GM12878 (cell line): ENCODE measurements at regions not wholly inside any gene's neighbourhood (a gene's known extent, or its start where the extent isn't known, plus 50 kb on each side); places are given as distances from the start of the nearest gene placed in this dataset.
A peak's percentile ranks its signal among the peaks of the same experiment; 100 is the strongest.

Experiments
- ATAC-seq: fragments of 200-7000 bp; cut with Tn5 transposase; 3 replicates; pipeline ENCODE4 v1.9.1; 2020; ENCODE audit warnings: mild to moderate bottlenecking, moderate library complexity
- BruUV-seq: library from RNA; stranded (reverse); fragments of 400-500 nt; replicated peaks from 2 replicates; lab custom pipeline; 2021; lab: Mats Ljungman, UMichigan
- CTCF ChIA-PET: fragments of 300-600 bp; sonication (Branson Sonifier 250); formaldehyde crosslinking; extraction: SDS; loops from one replicate; lab custom pipeline; 2021; ENCODE audit warnings: inconsistent platforms; lab: Yijun Ruan, JAX
- POLR2A ChIA-PET: fragments of 350-600 bp; formaldehyde crosslinking; extraction: SDS; loops from one replicate; lab custom pipeline; 2021; ENCODE audit warnings: inconsistent platforms; lab: Charles Lee
- RAD21 ChIA-PET: fragments of 300-600 bp; sonication (Branson Sonifier 250); formaldehyde crosslinking; loops from one replicate; lab custom pipeline; 2023; ENCODE audit warnings: antibody characterized with exemption; ENCODE audit not compliant: unreplicated experiment; lab: Charles Lee
- SMC1A ChIA-PET: fragments of 300-600 bp; sonication (Branson Sonifier 250); formaldehyde crosslinking; loops from one replicate; lab custom pipeline; 2023; ENCODE audit not compliant: unreplicated experiment, uncharacterized antibody; lab: Charles Lee
- DNase-seq: peaks from one replicate; pipeline ENCODE4 v3.0.0-alpha.2; 2011; ENCODE audit warnings: low read depth, low spot score
- FAIRE-seq: peaks from 3 replicates; lab custom pipeline; 2011; peaks lifted over from hg19 to GRCh38; lab: Jason Lieb, UNC
- H2AFZ ChIP-seq: 2 replicates; pipeline ENCODE4 v1.6.0; 2011; ENCODE audit warnings: low read depth, low read length, control low read depth; ENCODE audit not compliant: control insufficient read depth
- H3K27ac ChIP-seq: 2 replicates; pipeline ENCODE4 v1.5.1; 2011; ENCODE audit warnings: control low read depth; ENCODE audit not compliant: control insufficient read depth, insufficient read depth
- H3K27me3 ChIP-seq, 2 experiments: replicated peaks in 1 of 2; 2 replicates each; pipeline versions ENCODE4 v1.6.0 to v1.6.1; 2011; ENCODE audit warnings: low read length in 1 of 2; ENCODE audit not compliant: control insufficient read depth in 2 of 2, insufficient read depth in 2 of 2
- H3K36me3 ChIP-seq, 2 experiments: 2 replicates each; pipeline ENCODE4 v1.5.1; 2011; ENCODE audit warnings: low read length in 1 of 2; ENCODE audit not compliant: control insufficient read depth in 2 of 2, insufficient read depth in 2 of 2
- H3K4me1 ChIP-seq: 2 replicates; pipeline ENCODE4 v1.6.1; 2011; ENCODE audit warnings: mild to moderate bottlenecking, low read length, moderate library complexity, mixed read lengths; ENCODE audit not compliant: control insufficient read depth, insufficient read depth
- H3K4me2 ChIP-seq: 2 replicates; pipeline ENCODE4 v1.6.0; 2011; ENCODE audit warnings: control low read depth; ENCODE audit not compliant: control insufficient read depth, insufficient read depth
- H3K4me3 ChIP-seq: fragments of 200-600 bp; sonication (generic); 2 replicates; pipeline ENCODE4 v1.5.1; 2016
- H3K79me2 ChIP-seq: 2 replicates; pipeline ENCODE4 v1.6.0; 2011; ENCODE audit warnings: low read length; ENCODE audit not compliant: control insufficient read depth, insufficient read depth
- H3K9ac ChIP-seq: 2 replicates; pipeline ENCODE4 v1.8.0; 2011; ENCODE audit warnings: low read length, control low read depth, mixed read lengths; ENCODE audit not compliant: control insufficient read depth, insufficient read depth
- H3K9me3 ChIP-seq: replicated peaks from 3 replicates; pipeline ENCODE4 v1.5.1; 2011; ENCODE audit warnings: mild to moderate bottlenecking, low read length; ENCODE audit not compliant: control insufficient read depth, insufficient read depth
- H4K20me1 ChIP-seq: 2 replicates; pipeline ENCODE4 v1.6.0; 2011; ENCODE audit not compliant: control insufficient read depth, insufficient read depth
- BCLAF1 ChIP-seq: fragments of 450-650 bp; IDR thresholded peaks from 2 replicates; pipeline ENCODE4 v1.6.1; 2017; ENCODE audit warnings: antibody characterized with exemption, mild to moderate bottlenecking, moderate library complexity
- MEF2B ChIP-seq: fragments of 450-650 bp; IDR thresholded peaks from 2 replicates; pipeline ENCODE4 v1.6.1; 2018; ENCODE audit warnings: mild to moderate bottlenecking, moderate library complexity; ENCODE audit not compliant: partially characterized antibody, poor library complexity, severe bottlenecking
- NR2F1 ChIP-seq: fragments of 450-650 bp; conservative IDR thresholded peaks from 2 replicates; pipeline ENCODE4 v1.6.1; 2017; ENCODE audit warnings: mild to moderate bottlenecking
- ZNF384 ChIP-seq: IDR thresholded peaks from 2 replicates; pipeline ENCODE4 v1.6.1; 2012; ENCODE audit warnings: low read depth, mild to moderate bottlenecking, low read length, improper control_type of control experiment, borderline replicate concordance
- ZNF622 ChIP-seq: fragments of 450-650 bp; IDR thresholded peaks from 2 replicates; pipeline ENCODE4 v1.6.1; 2017; ENCODE audit warnings: mild to moderate bottlenecking, inconsistent platforms
- WGBS: methylation state at CpG from one replicate; pipeline ENCODE4 v1.1.6; 2016; ENCODE audit warnings: low lambda C conversion rate; ENCODE audit not compliant: insufficient replicate concordance, insufficient coverage; ENCODE audit errors: missing lambda C conversion rate; 5-methylcytosine and 5-hydroxymethylcytosine counted together
- in situ Hi-C: fragments of 300-500 bp; cut with MboI; formaldehyde crosslinking; loops from 9 replicates; pipeline ENCODE4 v1.14.3; 2018; ENCODE audit warnings: mixed read lengths
- intact Hi-C: fragments of 100-400 bp; cut with micrococcal nuclease; formaldehyde crosslinking; loops from one replicate; pipeline ENCODE4 v1.14.2; 2022; ENCODE audit not compliant: unreplicated experiment

DNA sequence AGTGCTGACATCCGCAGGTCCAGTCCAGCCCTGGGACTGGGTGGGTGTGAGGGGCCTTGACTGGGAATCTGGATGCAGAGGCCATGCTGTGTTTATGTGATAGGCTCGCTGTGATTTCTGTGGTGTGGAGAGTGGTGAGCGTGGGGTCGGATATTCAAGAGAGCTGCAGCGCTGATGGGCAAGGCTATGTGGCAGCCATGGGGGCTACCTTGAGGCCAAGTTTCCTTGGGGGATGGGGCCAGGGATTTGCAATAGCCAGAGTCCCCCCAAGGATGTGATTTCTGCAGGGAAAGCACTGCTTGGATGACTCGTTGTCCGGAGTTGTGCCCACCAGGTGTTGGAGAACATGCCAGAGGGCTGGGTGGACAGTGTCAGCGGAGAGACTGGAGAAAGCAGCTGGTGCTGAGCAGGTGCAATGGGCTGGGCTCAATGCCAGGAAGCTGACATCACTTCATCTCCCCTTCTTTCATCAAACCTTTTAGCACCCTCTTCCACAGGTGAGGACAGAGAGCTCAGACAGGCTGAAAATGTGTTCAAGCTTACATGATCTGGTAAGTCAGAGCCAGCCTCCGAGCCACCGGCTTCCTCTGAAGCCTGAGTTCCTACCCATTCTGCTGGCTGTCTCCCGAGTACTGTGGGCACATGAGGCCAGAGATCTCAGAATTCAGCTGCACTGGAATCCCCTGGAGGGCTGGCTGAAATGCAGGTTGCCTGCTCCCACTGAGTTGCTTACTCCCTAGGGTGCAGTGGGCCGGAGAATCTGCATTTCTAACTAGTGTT, 132.9 kb downstream of the RHOU start:
- Histone ChIP-seq H3K9ac (no peak overlapping the region), H3K27me3 (peaks cover 0 to 2% of the 10 kb centered on the region in 2 experiments; a peak in 1 of 4 replicates), H3K27ac (no peak overlapping the region), H3K36me3 (no peaks in the 10 kb centered on the region), H3K4me3 (no peak overlapping the region), H3K79me2 (no peaks in the 10 kb centered on the region), H3K4me2 (no peak overlapping the region), H4K20me1 (no peaks in the 10 kb centered on the region), H2AFZ (no peak overlapping the region), H3K9me3 (no peaks in the 10 kb centered on the region), H3K4me1 (no peaks in the 10 kb centered on the region)
- RAD21 ChIA-PET: interaction anchor here (1.2 to 1.6 kb wide), 4 partner anchors 19 to 74 kb away, joined by 3 to 5 read pairs (median 4); no protein-coding TSS in a partner anchor
- SMC1A ChIA-PET: no interaction called here
- no TSS peak for BruUV-seq
- ATAC-seq: no peak
- POLR2A ChIA-PET: interaction anchor here (1.5 kb wide), 1 partner anchor 33 kb away, joined by 3 read pairs; no protein-coding TSS in a partner anchor
- FAIRE-seq: no peak
- in situ Hi-C loops (no loop called here), intact Hi-C loops (no loop called here)
- TF ChIP-seq NR2F1 (0 out of 2 replicates have a peak, but pooled peaks have one; percentile 43), ZNF622 (no peak)
- WGBS: 56% methylated on average over 11 of the region's 12 CpGs
- no peak for DNase-seq
- CTCF ChIA-PET: interaction anchor here (0.6 kb wide), 1 partner anchor 602 kb away, joined by 4 read pairs; no protein-coding TSS in a partner anchor

DNA sequence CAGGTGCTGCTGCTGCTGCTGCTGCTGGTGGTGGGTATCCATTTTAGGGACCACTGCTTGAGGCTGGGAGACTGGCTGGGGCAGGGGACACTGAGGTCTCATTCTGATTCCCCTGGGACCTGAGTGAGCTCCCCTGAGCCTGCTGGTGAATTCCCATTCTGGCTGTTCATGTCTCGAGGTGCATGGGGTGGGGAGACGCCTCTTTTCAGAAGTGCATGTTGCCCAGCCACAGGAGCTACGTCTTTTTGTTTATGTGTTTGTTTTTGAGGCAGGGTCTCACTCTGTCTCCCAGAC, 133.4 kb downstream of the RHOU start:
- ChIA-PET RAD21 (interaction anchor here (1.2 to 1.6 kb wide), 3 partner anchors 19 to 74 kb away, joined by 3 to 5 read pairs (median 4); no protein-coding TSS in a partner anchor), SMC1A (no interaction called here), CTCF (no interaction called here), POLR2A (interaction anchor here (1.5 kb wide), 1 partner anchor 34 kb away, joined by 3 read pairs; no protein-coding TSS in a partner anchor)
- H3K27ac ChIP-seq: no peak overlapping the region
- DNase-seq: no peak
- TF ChIP-seq BCLAF1 (no peak), MEF2B (peak; percentile 95), ZNF384 (no peak)
- no peaks in the 10 kb centered on the region for H3K36me3 ChIP-seq
- H3K27me3 ChIP-seq: peaks cover 0 to 2% of the 10 kb centered on the region in 2 experiments; a peak in 2 of 4 replicates
- ATAC-seq: no peak
- BruUV-seq: no TSS peak
- no peaks in the 10 kb centered on the region for H3K4me1 ChIP-seq
- intact Hi-C loops: no loop called here
- H3K4me3 ChIP-seq: no peak overlapping the region
- H4K20me1 ChIP-seq: no peaks in the 10 kb centered on the region
- FAIRE-seq: no peak
- H3K9me3 ChIP-seq: no peaks in the 10 kb centered on the region
- H3K4me2 ChIP-seq: no peak overlapping the region
- H3K9ac ChIP-seq: no peak overlapping the region
- no peaks in the 10 kb centered on the region for H3K79me2 ChIP-seq
- in situ Hi-C loops: no loop called here
- no peak overlapping the region for H2AFZ ChIP-seq
- WGBS: 5% methylated on average over 3 of the region's 3 CpGs
